IMR-90 (cell line): ENCODE measurements at regions not wholly inside any gene's neighbourhood (a gene's known extent, or its start where the extent isn't known, plus 50 kb on each side); places are given as distances from the start of the nearest gene placed in this dataset.

Experiments used
- ATAC-seq: fragments of 200-7000 bp; cut with Tn5 transposase; 2 replicates; pipeline ENCODE4 v1.9.1; 2020; ENCODE audit warnings: low read depth, mild to moderate bottlenecking, moderate library complexity
- BruUV-seq: library from RNA; stranded (reverse); fragments of 400-500 nt; replicated peaks from 2 replicates; lab custom pipeline; 2021; lab: Mats Ljungman, UMichigan
- CTCF ChIA-PET: fragments of 300-600 bp; formaldehyde crosslinking; extraction: SDS; loops from one replicate; lab custom pipeline; 2021; ENCODE audit warnings: antibody characterized with exemption; lab: Yijun Ruan, JAX
- POLR2A ChIA-PET: fragments of 300-600 bp; sonication (Branson Sonifier 250); formaldehyde crosslinking; loops from one replicate; lab custom pipeline; 2022; ENCODE audit warnings: antibody characterized with exemption; ENCODE audit not compliant: unreplicated experiment; lab: Charles Lee
- DNase-seq: peaks from one replicate; pipeline ENCODE4 v3.0.0; 2013
- H2AFZ ChIP-seq: replicated peaks from 2 replicates; pipeline ENCODE3; 2013; ENCODE audit warnings: low read length, mild to moderate bottlenecking; ENCODE audit not compliant: poor library complexity
- H2AK5ac ChIP-seq: 2 replicates; pipeline ENCODE4 v1.6.1; 2013; ENCODE audit warnings: low read depth, low read length, inconsistent platforms
- H2AK9ac ChIP-seq: replicated peaks from 2 replicates; pipeline ENCODE3; 2013; ENCODE audit warnings: mild to moderate bottlenecking, low read depth, low read length, moderate library complexity; ENCODE audit not compliant: poor library complexity
- H2BK120ac ChIP-seq: 2 replicates; pipeline ENCODE4 v1.6.1; 2013; ENCODE audit warnings: low read depth, low read length, inconsistent platforms
- H2BK15ac ChIP-seq: 3 replicates; pipeline ENCODE4 v1.6.1; 2013; ENCODE audit warnings: low read depth, low read length, inconsistent platforms
- H2BK20ac ChIP-seq: 2 replicates; pipeline ENCODE4 v1.6.1; 2013; ENCODE audit warnings: low read depth, mild to moderate bottlenecking, inconsistent platforms, low read length, moderate library complexity
- H2BK5ac ChIP-seq: 2 replicates; pipeline ENCODE4 v1.6.1; 2013; ENCODE audit warnings: mild to moderate bottlenecking, low read depth, low read length, inconsistent platforms; ENCODE audit not compliant: poor library complexity, severe bottlenecking
- H3K14ac ChIP-seq: replicated peaks from 2 replicates; pipeline ENCODE4 v1.6.1; 2013; ENCODE audit warnings: low read depth, low read length, inconsistent platforms
- H3K18ac ChIP-seq: 2 replicates; pipeline ENCODE4 v1.6.1; 2013; ENCODE audit warnings: low read depth, low read length, control low read depth
- H3K23ac ChIP-seq: 2 replicates; pipeline ENCODE4 v1.6.1; 2013; ENCODE audit warnings: low read depth, low read length, inconsistent platforms
- H3K27ac ChIP-seq: 2 replicates; pipeline ENCODE4 v1.5.1; 2013; ENCODE audit warnings: mild to moderate bottlenecking, control low read depth, low read length; ENCODE audit not compliant: insufficient read depth
- H3K27me3 ChIP-seq: 2 replicates; pipeline ENCODE4 v1.6.1; 2013; ENCODE audit warnings: low read length; ENCODE audit not compliant: control insufficient read depth, insufficient read depth
- H3K36me3 ChIP-seq: 2 replicates; pipeline ENCODE4 v1.6.1; 2013; ENCODE audit warnings: low read length, mixed read lengths; ENCODE audit not compliant: control insufficient read depth, insufficient read depth
- H3K4ac ChIP-seq: 2 replicates; pipeline ENCODE4 v1.6.1; 2013; ENCODE audit warnings: low read depth, low read length, inconsistent platforms
- H3K4me1 ChIP-seq: 2 replicates; pipeline ENCODE4 v1.6.1; 2013; ENCODE audit warnings: low read length, mixed read lengths; ENCODE audit not compliant: control insufficient read depth, insufficient read depth
- H3K4me2 ChIP-seq: 2 replicates; pipeline ENCODE4 v1.6.1; 2013; ENCODE audit warnings: low read depth, mild to moderate bottlenecking, control low read depth, low read length, moderate library complexity
- H3K4me3 ChIP-seq: 2 replicates; pipeline ENCODE4 v1.5.1; 2013; ENCODE audit warnings: low read depth, mild to moderate bottlenecking, control low read depth, low read length, moderate library complexity; ENCODE audit not compliant: insufficient read depth
- H3K56ac ChIP-seq: 2 replicates; pipeline ENCODE4 v1.6.1; 2013; ENCODE audit warnings: low read length, inconsistent platforms; ENCODE audit not compliant: insufficient read depth; ENCODE audit errors: extremely low read depth
- H3K79me1 ChIP-seq, 2 experiments: 2 replicates each; pipeline ENCODE4 v1.6.1; 2013; ENCODE audit warnings: low read length in 2 of 2, inconsistent platforms in 1 of 2, low read depth in 1 of 2
- H3K9ac ChIP-seq: 2 replicates; pipeline ENCODE4 v1.6.1; 2013; ENCODE audit warnings: low read depth, low read length, control low read depth
- H3K9me1 ChIP-seq: 2 replicates; pipeline ENCODE4 v1.6.1; 2013; ENCODE audit warnings: low read length, inconsistent platforms; ENCODE audit not compliant: insufficient read depth
- H3K9me3 ChIP-seq: 2 replicates; pipeline ENCODE4 v1.6.1; 2013; ENCODE audit warnings: low read length; ENCODE audit not compliant: control insufficient read depth, insufficient read depth
- H4K20me1 ChIP-seq: 2 replicates; pipeline ENCODE4 v1.6.1; 2013; ENCODE audit warnings: low read length, inconsistent platforms; ENCODE audit not compliant: insufficient read depth
- H4K5ac ChIP-seq: 2 replicates; pipeline ENCODE4 v1.6.1; 2013; ENCODE audit warnings: mild to moderate bottlenecking, low read depth, low read length, control low read depth
- H4K8ac ChIP-seq, 2 experiments: 2 replicates each; pipeline ENCODE4 v1.6.1; 2013; ENCODE audit warnings: low read depth in 2 of 2, low read length in 2 of 2, control low read depth in 1 of 2, inconsistent platforms in 1 of 2
- H4K91ac ChIP-seq: 2 replicates; pipeline ENCODE4 v1.6.1; 2013; ENCODE audit warnings: low read depth, low read length, inconsistent platforms; ENCODE audit not compliant: insufficient read depth
- BHLHE40 ChIP-seq: fragments of 150-350 bp; IDR thresholded peaks from 2 replicates; pipeline ENCODE4 v1.6.1; 2016; ENCODE audit warnings: mild to moderate bottlenecking, low read depth, low read length
- CEBPB ChIP-seq: IDR thresholded peaks from 2 replicates; pipeline ENCODE4 v1.6.1; 2012; ENCODE audit warnings: low read depth, low read length, improper control_type of control experiment
- CHD1 ChIP-seq: IDR thresholded peaks from 2 replicates; pipeline ENCODE4 v1.6.1; 2012; ENCODE audit warnings: low read depth, low read length, improper control_type of control experiment
- FOS ChIP-seq: fragments of 150-350 bp; IDR thresholded peaks from 2 replicates; pipeline ENCODE4 v1.6.1; 2016; ENCODE audit warnings: low read depth, low read length
- MAFK ChIP-seq: IDR thresholded peaks from 2 replicates; pipeline ENCODE4 v1.6.1; 2012; ENCODE audit warnings: low read depth, low read length, improper control_type of control experiment
- MAZ ChIP-seq: IDR thresholded peaks from 2 replicates; pipeline ENCODE4 v1.6.1; 2012; ENCODE audit warnings: low read depth, mild to moderate bottlenecking, low read length, improper control_type of control experiment, moderate library complexity, borderline replicate concordance
- MXI1 ChIP-seq: IDR thresholded peaks from 2 replicates; pipeline ENCODE4 v1.6.1; 2012; ENCODE audit warnings: low read depth, mild to moderate bottlenecking, low read length, moderate library complexity, borderline replicate concordance
- NFE2L2 ChIP-seq: fragments of 150-350 bp; IDR thresholded peaks from 2 replicates; pipeline ENCODE4 v1.6.1; 2016; ENCODE audit warnings: low read depth, mild to moderate bottlenecking, low read length
- POLR2A ChIP-seq: IDR thresholded peaks from 2 replicates; pipeline ENCODE4 v1.6.1; 2012; ENCODE audit warnings: mild to moderate bottlenecking, low read depth, low read length
- RAD21 ChIP-seq: IDR thresholded peaks from 2 replicates; pipeline ENCODE4 v1.6.1; 2012; ENCODE audit warnings: low read length, improper control_type of control experiment
- RCOR1 ChIP-seq: IDR thresholded peaks from 2 replicates; pipeline ENCODE4 v1.6.1; 2012; ENCODE audit warnings: mild to moderate bottlenecking, low read length, improper control_type of control experiment; ENCODE audit not compliant: insufficient replicate concordance
- RFX5 ChIP-seq: IDR thresholded peaks from 2 replicates; pipeline ENCODE4 v1.8.0; 2012; ENCODE audit warnings: low read depth, mild to moderate bottlenecking, low read length, moderate library complexity
- SMC3 ChIP-seq: fragments of 150-350 bp; IDR thresholded peaks from 2 replicates; pipeline ENCODE4 v1.6.1; 2016; ENCODE audit warnings: low read depth, mild to moderate bottlenecking, antibody characterized with exemption, low read length, moderate library complexity
- WGBS, 2 experiments: methylation state at CpG; one replicate each; pipeline versions ENCODE4 v1.1.5 to v1.1.7; 2013; ENCODE audit warnings: missing lambda C conversion rate in 2 of 2; ENCODE audit not compliant: insufficient read length in 1 of 2; ENCODE audit errors: extremely low coverage in 2 of 2; 5-methylcytosine and 5-hydroxymethylcytosine counted together
- dilution Hi-C: fragments of 300-500 bp; cut with HindIII; formaldehyde crosslinking; loops from one replicate; pipeline ENCODE4 v1.14.3; 2018; ENCODE audit warnings: low sequenced_read_pairs; ENCODE audit not compliant: unreplicated experiment
- in situ Hi-C: fragments of 300-500 bp; cut with MboI; formaldehyde crosslinking; loops from 3 replicates; pipeline ENCODE4 v1.14.3; 2019; ENCODE audit warnings: low sequenced_read_pairs, inconsistent platforms, mixed read lengths
- intact Hi-C: fragments of 100-400 bp; cut with micrococcal nuclease; formaldehyde crosslinking; loops from 2 replicates; pipeline ENCODE4 v1.10.0; 2022
- TF ChIP-seq, protein P1 (sequence below): conservative IDR thresholded peaks from 2 replicates; pipeline ENCODE4 v1.5.1; 2012; ENCODE audit warnings: mild to moderate bottlenecking, low read depth, low read length, improper control_type of control experiment
- TF ChIP-seq, protein P2 (sequence below): fragments of 150-350 bp; IDR thresholded peaks from 2 replicates; pipeline ENCODE4 v1.6.1; 2017; ENCODE audit warnings: mild to moderate bottlenecking, antibody characterized with exemption, low read length, low read depth
- TF ChIP-seq, protein P3 (sequence below): fragments of 150-350 bp; IDR thresholded peaks from 2 replicates; pipeline ENCODE4 v1.6.1; 2016; ENCODE audit warnings: low read depth, mild to moderate bottlenecking, low read length, moderate library complexity, borderline replicate concordance

DNA sequence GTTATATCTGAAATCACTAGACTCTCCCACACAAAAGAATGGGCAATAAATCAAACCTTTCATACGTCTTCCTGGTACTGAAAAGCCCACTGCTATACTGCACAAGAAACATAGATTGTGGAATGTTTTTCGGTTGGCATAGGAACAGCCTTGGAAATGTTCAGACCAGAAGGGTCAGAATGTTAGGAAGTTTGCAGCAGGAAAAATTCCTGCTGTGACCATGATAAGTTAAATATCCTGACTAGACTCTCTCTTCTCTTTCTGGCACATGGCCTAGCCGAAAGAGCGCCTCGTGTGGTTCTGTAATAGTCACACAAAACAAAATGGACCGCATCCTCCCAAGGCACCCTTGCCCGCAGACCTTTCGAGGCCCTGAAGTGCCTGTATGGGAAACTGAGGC lies 427.2 kb downstream of the COG6 start:
- no peaks in the 10 kb centered on the region for H3K36me3 ChIP-seq
- no peak overlapping the region for H4K5ac ChIP-seq
- H3K79me1 ChIP-seq, result no peaks in the 10 kb centered on the region
- in situ Hi-C loops, result no loop called here
- H3K9ac ChIP-seq, result no peak overlapping the region
- H3K4me1 ChIP-seq, result no peaks in the 10 kb centered on the region
- no peaks in the 10 kb centered on the region for H3K27me3 ChIP-seq
- H3K18ac ChIP-seq, result no peak overlapping the region
- no peak overlapping the region for H2BK5ac ChIP-seq
- WGBS, 2 experiments, result 52% methylated on average over 2 of the region's 8 CpGs; no CpG with 5 or more reads in 1 of the 2 experiments
- no peak overlapping the region for H3K27ac ChIP-seq
- no peak overlapping the region for H4K8ac ChIP-seq
- no peak overlapping the region for H3K4me2 ChIP-seq
- no peak overlapping the region for H2BK15ac ChIP-seq
- H2BK120ac ChIP-seq, result no peak overlapping the region
- CTCF ChIA-PET, result no interaction called here
- dilution Hi-C loops, result no loop called here
- no peak overlapping the region for H3K4ac ChIP-seq
- no peak overlapping the region for H2AK5ac ChIP-seq
- no peak overlapping the region for H2BK20ac ChIP-seq
- POLR2A ChIA-PET, result no interaction called here
- no peak overlapping the region for H3K23ac ChIP-seq
- no peaks in the 10 kb centered on the region; the same call in 1 of the 2 replicates for H3K9me1 ChIP-seq
- intact Hi-C loops, result no loop called here
- H3K14ac ChIP-seq, result no peak overlapping the region
- H4K20me1 ChIP-seq, result no peaks in the 10 kb centered on the region
- no peaks in the 10 kb centered on the region for H3K9me3 ChIP-seq
- no peak overlapping the region for H3K56ac ChIP-seq
- H4K91ac ChIP-seq, result no peak overlapping the region
- no peak for TF ChIP-seq MAFK
- no peak for TF ChIP-seq CEBPB
- no peak for TF ChIP-seq RAD21
- no peak for TF ChIP-seq SMC3
- no peak for TF ChIP-seq CHD1
- TF ChIP-seq, protein P1, sequence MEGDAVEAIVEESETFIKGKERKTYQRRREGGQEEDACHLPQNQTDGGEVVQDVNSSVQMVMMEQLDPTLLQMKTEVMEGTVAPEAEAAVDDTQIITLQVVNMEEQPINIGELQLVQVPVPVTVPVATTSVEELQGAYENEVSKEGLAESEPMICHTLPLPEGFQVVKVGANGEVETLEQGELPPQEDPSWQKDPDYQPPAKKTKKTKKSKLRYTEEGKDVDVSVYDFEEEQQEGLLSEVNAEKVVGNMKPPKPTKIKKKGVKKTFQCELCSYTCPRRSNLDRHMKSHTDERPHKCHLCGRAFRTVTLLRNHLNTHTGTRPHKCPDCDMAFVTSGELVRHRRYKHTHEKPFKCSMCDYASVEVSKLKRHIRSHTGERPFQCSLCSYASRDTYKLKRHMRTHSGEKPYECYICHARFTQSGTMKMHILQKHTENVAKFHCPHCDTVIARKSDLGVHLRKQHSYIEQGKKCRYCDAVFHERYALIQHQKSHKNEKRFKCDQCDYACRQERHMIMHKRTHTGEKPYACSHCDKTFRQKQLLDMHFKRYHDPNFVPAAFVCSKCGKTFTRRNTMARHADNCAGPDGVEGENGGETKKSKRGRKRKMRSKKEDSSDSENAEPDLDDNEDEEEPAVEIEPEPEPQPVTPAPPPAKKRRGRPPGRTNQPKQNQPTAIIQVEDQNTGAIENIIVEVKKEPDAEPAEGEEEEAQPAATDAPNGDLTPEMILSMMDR, result no peak
- no peak for TF ChIP-seq NFE2L2
- no peak for TF ChIP-seq FOS
- TF ChIP-seq, protein P2, sequence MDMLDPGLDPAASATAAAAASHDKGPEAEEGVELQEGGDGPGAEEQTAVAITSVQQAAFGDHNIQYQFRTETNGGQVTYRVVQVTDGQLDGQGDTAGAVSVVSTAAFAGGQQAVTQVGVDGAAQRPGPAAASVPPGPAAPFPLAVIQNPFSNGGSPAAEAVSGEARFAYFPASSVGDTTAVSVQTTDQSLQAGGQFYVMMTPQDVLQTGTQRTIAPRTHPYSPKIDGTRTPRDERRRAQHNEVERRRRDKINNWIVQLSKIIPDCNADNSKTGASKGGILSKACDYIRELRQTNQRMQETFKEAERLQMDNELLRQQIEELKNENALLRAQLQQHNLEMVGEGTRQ, result no peak
- no peak for TF ChIP-seq MAZ
- no peak for TF ChIP-seq RFX5
- TF ChIP-seq RCOR1, result no peak
- TF ChIP-seq, protein P3, sequence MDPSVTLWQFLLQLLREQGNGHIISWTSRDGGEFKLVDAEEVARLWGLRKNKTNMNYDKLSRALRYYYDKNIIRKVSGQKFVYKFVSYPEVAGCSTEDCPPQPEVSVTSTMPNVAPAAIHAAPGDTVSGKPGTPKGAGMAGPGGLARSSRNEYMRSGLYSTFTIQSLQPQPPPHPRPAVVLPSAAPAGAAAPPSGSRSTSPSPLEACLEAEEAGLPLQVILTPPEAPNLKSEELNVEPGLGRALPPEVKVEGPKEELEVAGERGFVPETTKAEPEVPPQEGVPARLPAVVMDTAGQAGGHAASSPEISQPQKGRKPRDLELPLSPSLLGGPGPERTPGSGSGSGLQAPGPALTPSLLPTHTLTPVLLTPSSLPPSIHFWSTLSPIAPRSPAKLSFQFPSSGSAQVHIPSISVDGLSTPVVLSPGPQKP, result no peak
- no peak for TF ChIP-seq BHLHE40
- TF ChIP-seq POLR2A, result no peak
- no peak for TF ChIP-seq MXI1
- no TSS peak for BruUV-seq
- no peak overlapping the region for H2AFZ ChIP-seq
- no peak overlapping the region for H2AK9ac ChIP-seq
- no peak overlapping the region for H3K4me3 ChIP-seq
- DNase-seq, result no peak
- no peak for ATAC-seq
